Sigmoid colon (tissue), 6 donors: ENCODE measurements at regions not wholly inside any gene's neighbourhood (a gene's known extent, or its start where the extent isn't known, plus 50 kb on each side); places are given as distances from the start of the nearest gene placed in this dataset.

Source experiments
- DNase-seq: peaks from one replicate; pipeline ENCODE4 v3.0.0-alpha.2; 2019
- H3K27ac ChIP-seq, 4 donors: fragments of 200-600 bp; sonication (generic); one replicate each; pipeline ENCODE4 v1.5.1; 2016 to 2019; ENCODE audit warnings: mild to moderate bottlenecking in 1 of 4
- H3K27me3 ChIP-seq, 3 donors: fragments of 200-600 bp; sonication (generic); one replicate each; pipeline ENCODE4 v1.5.1; 2019; ENCODE audit warnings: mild to moderate bottlenecking in 1 of 3
- H3K36me3 ChIP-seq, 4 donors: fragments of 200-600 bp; sonication (generic); one replicate each; pipeline ENCODE4 v1.5.1; 2016 to 2019
- H3K4me1 ChIP-seq, 4 donors: fragments of 200-600 bp; sonication (generic); one replicate each; pipeline ENCODE4 v1.5.1; 2017 to 2019
- H3K4me3 ChIP-seq, 4 donors: fragments of 200-600 bp; sonication (generic); one replicate each; pipeline ENCODE4 v1.5.1; 2017 to 2019; ENCODE audit warnings: mild to moderate bottlenecking in 2 of 4, moderate library complexity in 1 of 4
- H3K9me3 ChIP-seq, 4 donors: fragments of 200-600 bp in 3 of 4; sonication (generic) in 3 of 4; one replicate each; pipeline versions ENCODE4 v1.5.1 to v1.6.1; 2013 to 2019
- CTCF ChIP-seq, 4 experiments: fragments of 450-650 bp in 3 of 4; fragments of 200-600 bp in 1 of 4; IDR thresholded peaks; one replicate each; pipeline ENCODE4 v1.5.1; 2016 to 2019; ENCODE audit warnings: antibody characterized with exemption in 4 of 4, mild to moderate bottlenecking in 3 of 4, moderate library complexity in 2 of 4
- EP300 ChIP-seq, 4 donors: sonication (generic); formaldehyde crosslinking; IDR thresholded peaks; one replicate each; pipeline ENCODE4 v1.6.1; 2017; ENCODE audit warnings: antibody characterized with exemption in 4 of 4
- POLR2A ChIP-seq, 2 donors: fragments of 450-650 bp; IDR thresholded peaks; one replicate each; pipeline ENCODE4 v1.6.1; 2016; ENCODE audit warnings: antibody characterized with exemption in 2 of 2, mild to moderate bottlenecking in 2 of 2, moderate library complexity in 2 of 2
- POLR2AphosphoS5 ChIP-seq, 4 donors: sonication (generic); formaldehyde crosslinking; IDR thresholded peaks; one replicate each; pipeline ENCODE4 v1.6.1; 2017; ENCODE audit warnings: antibody characterized with exemption in 4 of 4
- WGBS, 2 donors: extraction: QIAGEN DNeasy Blood & Tissue Kit; methylation state at CpG; one replicate each; pipeline ENCODE4 v1.1.7; 2013; 5-methylcytosine and 5-hydroxymethylcytosine counted together
- intact Hi-C: fragments of 100-400 bp; cut with DNase I; formaldehyde crosslinking; loops from one replicate; pipeline ENCODE4 v1.15.1; 2023
- donor health status: healthy with polysubstance abuse.
- donor health status: healthy.

- intact Hi-C loops, result no loop called here
- H3K9me3 ChIP-seq, result no peaks in the 10 kb centered on the region
- peaks cover 0 to 14% (median 12%) of the 10 kb centered on the region in 4 donors for H3K4me1 ChIP-seq
- no peak for DNase-seq
- WGBS, 2 donors, result 74 to 79% methylated on average over 4 of the region's 4 CpGs
- no peak overlapping the region for H3K27ac ChIP-seq
- H3K4me3 ChIP-seq, result no peak overlapping the region
- H3K27me3 ChIP-seq, result no peaks in the 10 kb centered on the region
- TF ChIP-seq POLR2AphosphoS5 (IDR thresholded peaks at IDR 0.05) (no peak), EP300 (IDR thresholded peaks at IDR 0.05) (no peak), CTCF (IDR thresholded peaks at IDR 0.05) (no peak), POLR2A (IDR thresholded peaks at IDR 0.05) (no peak)
- H3K36me3 ChIP-seq, result no peaks in the 10 kb centered on the region
Measured at GRCh38 chr11:94676814-94677213, 91.3 kb upstream of the AMOTL1 start.

- Histone ChIP-seq H3K4me1 (peaks cover 0 to 14% (median 12%) of the 10 kb centered on the region in 4 donors), H3K27me3 (no peaks in the 10 kb centered on the region), H3K36me3 (no peaks in the 10 kb centered on the region), H3K4me3 (no peak overlapping the region), H3K27ac (no peak overlapping the region), H3K9me3 (no peaks in the 10 kb centered on the region)
- no peak for DNase-seq
- TF ChIP-seq EP300 (IDR thresholded peaks at IDR 0.05) (no peak), POLR2AphosphoS5 (IDR thresholded peaks at IDR 0.05) (no peak), POLR2A (IDR thresholded peaks at IDR 0.05) (no peak)
- WGBS, 2 donors, result 89% methylated on average over 4 of the region's 4 CpGs
- intact Hi-C loops, result no loop called here
Measured at GRCh38 chr11:94678236-94678635, 89.9 kb upstream of the AMOTL1 start.

GRCh38 chr11:94678901-94679300 is 89.3 kb upstream of the AMOTL1 start:
- intact Hi-C loops, result no loop called here
- Histone ChIP-seq H3K4me1 (peaks cover 0 to 8% (median 6%) of the 10 kb centered on the region in 4 donors), H3K4me3 (no peak overlapping the region), H3K36me3 (no peaks in the 10 kb centered on the region), H3K27ac (no peak overlapping the region), H3K27me3 (no peaks in the 10 kb centered on the region), H3K9me3 (no peaks in the 10 kb centered on the region)
- no peak for DNase-seq
- TF ChIP-seq EP300 (IDR thresholded peaks at IDR 0.05), result no peak
- TF ChIP-seq POLR2AphosphoS5 (IDR thresholded peaks at IDR 0.05), result no peak
- 92 to 93% methylated on average over 1 of the region's 1 CpG for WGBS, 2 donors

- no peak overlapping the region for H3K27ac ChIP-seq
Measured at GRCh38 chr11:94680426-94680825, 87.7 kb upstream of the AMOTL1 start.

GRCh38 chr11:94681140-94681539 is 87.0 kb upstream of the AMOTL1 start:
- DNase-seq, result no peak
- no peaks in the 10 kb centered on the region for H3K4me1 ChIP-seq
- H3K36me3 ChIP-seq, result no peaks in the 10 kb centered on the region
- H3K4me3 ChIP-seq, result no peak overlapping the region
- WGBS, 2 donors, result 70 to 87% methylated on average over 1 of the region's 1 CpG
- TF ChIP-seq EP300 (IDR thresholded peaks at IDR 0.05), result no peak
- H3K27ac ChIP-seq, result no peak overlapping the region
- peaks cover 0 to 2% (median 0%) of the 10 kb centered on the region in 4 donors for H3K9me3 ChIP-seq
- intact Hi-C loops, result no loop called here
- no peaks in the 10 kb centered on the region for H3K27me3 ChIP-seq

More at GRCh38 chr11:94680426-94680825, 87.7 kb upstream of the AMOTL1 start:
- no peaks in the 10 kb centered on the region for H3K9me3 ChIP-seq
- H3K4me3 ChIP-seq, result no peak overlapping the region
- intact Hi-C loops, result no loop called here
- H3K4me1 ChIP-seq, result no peaks in the 10 kb centered on the region
- WGBS, 2 donors, result 90 to 93% methylated on average over 5 of the region's 5 CpGs
- no peaks in the 10 kb centered on the region for H3K27me3 ChIP-seq
- DNase-seq, result no peak
- H3K36me3 ChIP-seq, result no peaks in the 10 kb centered on the region
- TF ChIP-seq POLR2AphosphoS5 (IDR thresholded peaks at IDR 0.05) (no peak), POLR2A (IDR thresholded peaks at IDR 0.05) (no peak), CTCF (IDR thresholded peaks at IDR 0.05) (no peak), EP300 (IDR thresholded peaks at IDR 0.05) (no peak)

- H3K4me1 ChIP-seq, result no peaks in the 10 kb centered on the region
- DNase-seq, result no peak
- intact Hi-C loops, result no loop called here
- H3K4me3 ChIP-seq, result no peak overlapping the region
- H3K27ac ChIP-seq, result no peak overlapping the region
- H3K9me3 ChIP-seq, result peaks cover 0 to 3% (median 0%) of the 10 kb centered on the region in 4 donors
- WGBS, 2 donors, result 58 to 84% methylated on average over 1 of the region's 1 CpG
- H3K27me3 ChIP-seq, result no peaks in the 10 kb centered on the region
- no peak for TF ChIP-seq CTCF (IDR thresholded peaks at IDR 0.05)
- TF ChIP-seq EP300 (IDR thresholded peaks at IDR 0.05), result no peak
- TF ChIP-seq POLR2A (IDR thresholded peaks at IDR 0.05), result no peak
- TF ChIP-seq POLR2AphosphoS5 (IDR thresholded peaks at IDR 0.05), result no peak
- no peaks in the 10 kb centered on the region for H3K36me3 ChIP-seq
Measured at GRCh38 chr11:94681852-94682251, 86.3 kb upstream of the AMOTL1 start.
